H4 (cell line): ENCODE measurements at regions not wholly inside any gene's neighbourhood (a gene's known extent, or its start where the extent isn't known, plus 50 kb on each side); places are given as distances from the start of the nearest gene placed in this dataset.
"Not testable (repeated sequence)": the region's sequence is repeated elsewhere in the genome, so short reads cannot be mapped to it uniquely, and the experiment has no call there.

ENCODE experiments used
- DNase-seq: peaks from one replicate; pipeline ENCODE4 v3.0.0-alpha.2; 2015; ENCODE audit warnings: low spot score

DNA sequence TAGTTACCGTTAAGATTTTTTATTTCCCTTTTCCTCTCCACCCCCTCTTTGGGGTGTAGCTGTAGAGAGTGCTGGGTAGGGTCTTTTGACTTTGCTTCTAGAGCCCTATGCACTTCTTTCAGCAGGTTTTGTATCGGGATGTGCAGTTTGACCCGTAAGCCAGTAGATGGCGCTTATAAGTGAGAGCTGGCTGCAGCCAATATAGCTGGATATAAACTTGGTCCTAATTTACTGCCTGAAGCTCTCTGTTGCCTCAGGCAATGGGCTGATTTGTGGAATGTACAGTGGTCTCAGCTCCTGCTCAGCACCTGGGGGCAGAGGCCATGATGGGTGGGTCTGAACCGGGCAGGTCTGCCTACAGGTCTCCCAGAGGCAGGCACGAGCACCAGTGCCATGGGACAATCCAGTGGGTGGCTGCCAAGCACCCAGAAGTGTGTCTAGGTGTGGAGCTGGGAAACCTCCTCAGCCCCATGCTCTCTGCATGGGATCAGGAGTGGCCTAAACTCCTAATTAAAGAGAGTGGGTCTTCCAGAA is 146.5 kb downstream of the SPANXN1 start:
- DNase-seq: no peak

GRCh38 chrX:145394344-145394743 is 147.0 kb downstream of the SPANXN1 start:
- no peak for DNase-seq

DNA sequence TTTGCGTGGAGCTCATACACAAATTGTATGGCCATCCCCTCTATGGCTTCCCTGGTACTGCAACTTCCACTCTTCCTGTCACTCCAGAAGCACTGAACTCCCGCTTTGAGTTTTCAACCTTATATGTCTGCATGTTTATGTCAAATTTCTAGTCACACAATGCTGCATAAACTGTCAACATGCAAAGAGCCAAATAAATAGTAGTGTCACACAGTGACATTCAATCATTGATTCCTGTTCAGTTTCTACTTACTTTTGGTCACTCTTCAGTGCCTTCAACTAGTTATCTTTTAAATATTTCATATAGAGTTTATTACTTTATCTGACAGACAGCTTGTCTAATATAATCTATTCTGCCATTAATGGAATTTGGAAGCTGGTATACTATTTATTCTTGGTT is 149.3 kb downstream of the SPANXN1 start:
- no peak for DNase-seq

GRCh38 chrX:145405012-145405411 is 157.7 kb downstream of the SPANXN1 start:
- DNase-seq: peak; percentile 6

- no peak for DNase-seq
Measured at GRCh38 chrX:145410622-145411021, 163.3 kb downstream of the SPANXN1 start.

GRCh38 chrX:145436211-145436610 is 188.9 kb downstream of the SPANXN1 start:
- DNase-seq: not testable (repeated sequence)

DNA sequence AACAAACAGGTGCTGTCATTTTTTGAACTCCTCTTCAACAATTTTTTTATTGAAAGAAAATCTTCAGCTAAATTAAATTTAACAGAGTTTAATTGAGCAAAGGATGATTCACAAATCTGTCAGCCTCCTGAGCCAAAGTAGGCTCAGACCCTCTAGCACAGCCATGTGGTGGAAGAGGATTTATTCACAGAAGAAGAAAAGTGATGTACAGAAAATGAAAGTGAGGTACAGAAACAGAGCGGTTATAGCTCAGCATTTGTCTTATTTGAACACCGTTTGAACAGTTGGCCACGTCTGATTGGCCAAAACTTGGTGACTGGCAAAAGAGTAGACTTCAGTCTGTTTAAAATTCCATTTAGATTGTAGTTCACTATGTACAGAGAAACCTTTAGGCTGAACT is 217.3 kb downstream of the SPANXN1 start:
- DNase-seq: peak; percentile 3

DNA sequence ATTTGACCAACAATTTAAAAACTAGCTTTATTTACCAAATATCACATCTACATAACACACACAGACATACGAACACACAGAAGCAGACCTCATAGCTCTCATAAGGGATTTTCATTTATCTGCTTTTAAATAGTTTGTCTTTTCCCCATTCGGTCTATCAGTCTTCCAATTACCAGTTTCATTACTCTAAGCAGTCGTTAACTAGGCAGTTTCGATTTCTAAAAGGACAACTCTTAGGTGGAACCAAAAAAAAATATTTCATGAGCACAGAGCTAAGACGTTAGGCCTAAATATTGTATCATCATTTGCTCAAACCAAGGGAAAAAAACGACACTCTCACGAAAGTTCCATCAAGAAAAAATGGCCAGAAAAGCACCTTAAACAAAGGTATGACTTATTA is 228.4 kb downstream of the SPANXN1 start:
- no peak for DNase-seq

DNA sequence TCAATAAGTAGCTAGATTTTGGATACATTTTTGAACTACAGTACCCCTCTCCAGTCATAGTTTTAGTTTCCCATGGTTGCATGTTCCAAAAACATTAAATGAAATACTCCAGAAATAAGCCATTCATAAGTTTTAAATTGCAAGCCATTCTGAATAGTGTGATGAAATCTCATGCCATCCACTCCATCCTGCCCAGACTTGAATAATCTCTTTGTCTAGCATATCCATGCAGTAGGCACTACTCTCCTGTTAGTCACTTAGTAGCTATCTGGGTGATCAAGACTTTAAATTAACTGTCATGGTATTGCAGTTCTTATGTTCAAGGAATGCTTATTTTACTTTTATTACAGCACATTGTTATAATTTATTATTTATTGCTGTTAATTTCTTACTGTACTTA is 237.4 kb downstream of the SPANXN1 start:
- DNase-seq: no peak

- no peak for DNase-seq
Measured at GRCh38 chrX:145502670-145503069, 255.4 kb downstream of the SPANXN1 start.

GRCh38 chrX:145506214-145506613 is 258.9 kb downstream of the SPANXN1 start:
- no peak for DNase-seq

DNA sequence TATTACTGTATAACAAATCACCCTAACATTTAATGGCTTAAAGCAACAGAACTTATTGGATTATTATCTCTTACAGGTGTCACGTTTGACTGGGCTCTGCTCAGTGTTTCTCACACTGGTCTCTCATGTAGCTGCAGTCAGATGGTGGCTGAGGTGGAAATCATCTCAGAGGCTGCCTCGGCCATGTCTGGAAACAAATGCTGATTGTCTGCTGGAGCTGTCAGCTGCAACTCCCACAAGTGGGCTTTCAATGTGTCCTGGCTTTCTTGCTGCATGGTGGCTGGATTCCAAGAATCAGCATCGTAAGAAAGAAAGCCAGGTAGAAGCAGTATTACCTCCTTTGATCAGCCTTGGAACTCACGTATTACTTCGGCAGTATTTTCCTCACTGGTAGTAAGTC is 277.6 kb downstream of the SPANXN1 start:
- no peak for DNase-seq

- DNase-seq: no peak
Measured at GRCh38 chrX:145532176-145532780, 285.0 kb downstream of the SPANXN1 start.

DNA sequence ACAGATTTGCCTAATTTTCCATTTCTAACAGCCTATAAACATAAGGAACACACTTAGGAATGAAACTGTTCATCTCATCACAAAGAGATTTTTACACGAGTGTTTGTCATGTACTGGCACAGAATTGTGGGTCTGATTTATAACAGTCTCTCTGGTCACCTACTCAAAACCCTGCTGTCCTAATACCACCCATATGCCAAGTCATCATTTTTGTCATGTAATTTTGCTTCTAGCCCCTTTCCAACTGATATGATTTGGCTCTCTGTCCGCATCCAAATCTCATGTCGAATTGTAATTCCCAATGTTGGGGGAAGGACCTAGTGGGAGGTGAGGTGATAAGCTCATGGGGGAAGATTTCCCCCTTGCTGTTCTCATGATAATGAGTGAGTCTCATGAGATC is 284.1 kb upstream of the SLITRK2 start:
- no peak for DNase-seq

- no peak for DNase-seq
Measured at GRCh38 chrX:145549496-145549895, 268.1 kb upstream of the SLITRK2 start.

- no peak for DNase-seq
Measured at GRCh38 chrX:145552643-145553042, 265.0 kb upstream of the SLITRK2 start.

- no peak for DNase-seq
Measured at GRCh38 chrX:145553702-145554101, 263.9 kb upstream of the SLITRK2 start.

GRCh38 chrX:145563159-145563558 is 254.5 kb upstream of the SLITRK2 start:
- no peak for DNase-seq

DNA sequence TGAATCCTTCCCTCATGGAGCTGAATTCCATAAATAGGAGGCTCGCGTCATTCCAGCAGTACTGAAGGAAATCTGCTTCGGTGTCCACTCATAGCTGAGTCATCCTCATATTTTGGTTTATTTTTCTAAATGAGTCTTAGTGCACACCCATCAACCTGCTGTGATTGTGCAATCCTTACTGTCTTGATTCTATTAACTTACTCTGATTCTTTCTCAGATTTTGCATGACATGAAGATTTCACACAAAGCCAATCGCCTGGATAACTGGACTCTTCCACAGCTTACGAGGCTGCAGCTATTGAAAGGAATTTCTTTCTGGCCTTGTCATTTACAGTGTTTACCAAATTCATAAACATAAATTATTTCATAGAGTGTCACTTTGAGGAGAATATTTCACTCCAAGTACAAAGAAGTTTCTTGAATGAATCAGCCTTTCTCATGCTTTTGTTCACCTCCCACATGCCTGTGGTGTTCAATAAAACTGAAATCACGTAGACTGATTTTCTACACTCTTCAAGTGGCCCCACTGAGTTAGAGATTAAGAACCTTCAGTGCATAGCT is 207.6 kb upstream of the SLITRK2 start:
- DNase-seq: peak; percentile 54

DNA sequence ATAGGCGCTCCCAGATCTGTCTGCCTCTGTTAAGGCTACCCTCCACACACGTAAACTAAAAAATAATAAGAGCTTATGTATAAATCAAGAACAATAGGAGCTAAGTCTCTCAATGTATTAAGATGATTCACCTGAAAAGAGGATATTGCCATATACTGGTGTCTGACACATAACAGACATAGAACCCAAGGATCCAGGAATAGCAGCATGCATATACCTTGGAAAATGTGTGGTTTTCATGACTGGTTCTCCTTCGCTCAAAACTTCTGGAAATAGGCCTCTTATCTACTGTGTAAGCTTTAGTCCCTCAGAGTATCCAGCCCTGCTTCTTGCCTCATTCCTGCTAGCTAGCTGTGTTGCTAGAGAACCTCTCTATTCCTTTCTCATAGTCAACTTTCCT is 203.7 kb upstream of the SLITRK2 start:
- no peak for DNase-seq

- DNase-seq: no peak
Measured at GRCh38 chrX:145620666-145621065, 197.0 kb upstream of the SLITRK2 start.

DNA sequence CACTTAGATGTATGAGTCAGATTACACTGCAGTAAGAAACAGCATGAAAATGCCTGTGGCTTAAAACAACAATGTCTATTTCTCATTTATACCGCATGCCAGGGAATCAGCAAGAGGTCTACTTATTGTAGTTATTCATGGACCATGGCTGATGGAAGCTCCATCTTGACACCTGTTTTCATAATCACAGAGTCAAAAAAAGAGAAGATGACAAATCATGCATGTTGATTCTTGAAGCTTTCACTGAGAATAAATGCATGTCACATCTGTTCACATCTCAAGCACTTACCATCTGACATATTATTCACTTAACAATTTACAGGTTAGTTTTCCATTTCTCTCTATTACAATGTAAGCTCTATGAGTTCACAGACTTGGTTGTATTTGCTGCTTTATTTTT is 194.2 kb upstream of the SLITRK2 start:
- no peak for DNase-seq

DNA sequence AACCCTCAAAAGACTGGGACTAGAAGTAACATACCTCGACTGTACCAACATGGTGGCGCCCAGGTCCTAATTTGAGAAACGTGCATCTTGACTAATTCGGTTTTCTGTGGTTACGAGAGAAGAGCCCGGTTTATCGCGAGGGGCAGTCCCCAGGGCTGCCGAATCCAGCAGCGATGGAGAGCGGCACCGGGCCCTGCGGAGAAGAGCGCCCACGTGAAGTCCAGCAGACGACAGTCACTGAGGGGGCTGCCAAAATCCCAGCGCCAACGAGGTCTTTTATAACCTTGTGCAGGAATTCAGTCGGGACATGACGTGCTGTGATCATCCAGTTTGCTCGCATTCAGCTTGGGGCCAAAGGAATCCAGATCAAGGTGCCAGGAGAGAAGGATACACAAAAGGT is 187.5 kb upstream of the SLITRK2 start:
- DNase-seq: no peak
